ENCODE measurements at regions not wholly inside any gene's neighbourhood (a gene's known extent, or its start where the extent isn't known, plus 50 kb on each side); places are given as distances from the start of the nearest gene placed in this dataset.

- no peak overlapping the region for H3K4me3 ChIP-seq (ENCODE audit: low read depth, low read length)
- DNase-seq (ENCODE audit: low read depth): no peak
- no peak for TF ChIP-seq CTCF (IDR thresholded peaks at IDR 0.05; ENCODE audit: low read depth, low read length, missing control alignments)
These were observed 621.9 kb downstream of the XIRP2 start for GRCh38 chr2:167510071-167510759.

- H3K4me3 ChIP-seq (ENCODE audit: low read depth, low read length): no peak overlapping the region
- no peak for TF ChIP-seq CTCF (IDR thresholded peaks at IDR 0.05; ENCODE audit: low read depth, low read length, missing control alignments)
- DNase-seq (ENCODE audit: low read depth): no peak
These were observed 621.3 kb downstream of the XIRP2 start for GRCh38 chr2:167509586-167509985.

- no peak for TF ChIP-seq CTCF (IDR thresholded peaks at IDR 0.05; ENCODE audit: low read depth, low read length, missing control alignments)
- no peak overlapping the region for H3K4me3 ChIP-seq (ENCODE audit: low read depth, low read length)
These were observed 620.4 kb downstream of the XIRP2 start for GRCh38 chr2:167508709-167509108.

GRCh38 chr2:167506395-167506794 is 618.1 kb downstream of the XIRP2 start:
- no peak overlapping the region for H3K4me3 ChIP-seq (ENCODE audit: low read depth, low read length)
- DNase-seq (ENCODE audit: low read depth): no peak
- TF ChIP-seq CTCF (IDR thresholded peaks at IDR 0.05; ENCODE audit: low read depth, low read length, missing control alignments): no peak

More at GRCh38 chr2:167508709-167509108, 620.4 kb downstream of the XIRP2 start:
- DNase-seq (ENCODE audit: low read depth): no peak

GRCh38 chr2:167504695-167505094 is 616.4 kb downstream of the XIRP2 start:
- TF ChIP-seq CTCF (IDR thresholded peaks at IDR 0.05; ENCODE audit: low read depth, low read length, missing control alignments): no peak
- DNase-seq (ENCODE audit: low read depth): no peak
- no peak overlapping the region for H3K4me3 ChIP-seq (ENCODE audit: low read depth, low read length)

- no peak for DNase-seq (ENCODE audit: low read depth)
- no peak overlapping the region for H3K4me3 ChIP-seq (ENCODE audit: low read depth, low read length)
- no peak for TF ChIP-seq CTCF (IDR thresholded peaks at IDR 0.05; ENCODE audit: low read depth, low read length, missing control alignments)
These were observed 615.8 kb downstream of the XIRP2 start for GRCh38 chr2:167504061-167504460.

GRCh38 chr2:167501618-167502017 is 613.3 kb downstream of the XIRP2 start:
- DNase-seq (ENCODE audit: low read depth): no peak
- TF ChIP-seq CTCF (IDR thresholded peaks at IDR 0.05; ENCODE audit: low read depth, low read length, missing control alignments): no peak

More at GRCh38 chr2:167501618-167502017, 613.3 kb downstream of the XIRP2 start:
- no peak overlapping the region for H3K4me3 ChIP-seq (ENCODE audit: low read depth, low read length)

Data from GM12864 (cell line).